ENCODE measurements at regions not wholly inside any gene's neighbourhood (a gene's known extent, or its start where the extent isn't known, plus 50 kb on each side); places are given as distances from the start of the nearest gene placed in this dataset.

- no peak for TF ChIP-seq ZNF274 (IDR thresholded peaks at IDR 0.05; ENCODE audit: low read depth, low read length)
- TF ChIP-seq SUZ12 (IDR thresholded peaks at IDR 0.05; ENCODE audit: extremely low read depth, insufficient read depth, insufficient read length), result no peak
These were observed 67.0 kb upstream of the C7orf33 start for GRCh38 chr7:148523550-148523949.
